Smooth muscle cell of the brain vasculature (primary cell): ENCODE measurements at regions not wholly inside any gene's neighbourhood (a gene's known extent, or its start where the extent isn't known, plus 50 kb on each side); places are given as distances from the start of the nearest gene placed in this dataset.

Experiments used
- DNase-seq: peaks from one replicate; pipeline ENCODE4 v3.0.0-alpha.2; 2012; ENCODE audit warnings: low read depth, low spot score

DNA sequence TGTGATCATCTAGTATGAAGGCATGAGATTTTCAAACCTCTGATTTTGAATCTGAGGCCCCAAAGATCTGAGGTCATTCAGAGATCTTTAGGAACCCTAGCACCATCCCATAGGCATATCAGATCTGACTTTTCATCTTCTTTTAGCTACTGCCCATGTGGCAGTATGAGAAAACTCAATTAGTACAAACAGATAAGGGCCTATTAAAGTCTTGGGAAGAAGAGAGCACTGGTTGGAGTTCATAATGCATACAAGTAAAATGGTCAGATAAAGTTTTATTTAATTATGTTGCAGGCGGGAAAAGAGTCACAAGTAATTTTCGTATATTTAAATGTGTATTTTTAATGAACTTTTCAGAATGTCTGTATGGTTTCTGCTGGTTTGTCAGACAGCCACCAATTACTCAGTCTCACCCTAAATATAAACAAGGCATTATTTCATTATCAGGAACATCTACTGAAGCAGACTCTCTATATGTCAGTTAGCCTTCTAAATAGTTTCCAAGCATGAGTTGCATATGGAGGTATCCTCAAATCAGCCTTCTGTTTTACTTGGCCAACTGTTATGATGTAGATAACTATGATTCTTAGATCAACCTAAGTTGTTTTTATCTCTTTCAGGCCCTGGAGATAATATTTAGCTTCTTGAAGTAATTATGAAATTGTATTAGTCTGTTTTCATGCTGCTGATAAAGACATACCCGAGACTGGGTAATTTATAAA lies 340.3 kb upstream of the TBC1D5 start:
- DNase-seq, result no peak

DNA sequence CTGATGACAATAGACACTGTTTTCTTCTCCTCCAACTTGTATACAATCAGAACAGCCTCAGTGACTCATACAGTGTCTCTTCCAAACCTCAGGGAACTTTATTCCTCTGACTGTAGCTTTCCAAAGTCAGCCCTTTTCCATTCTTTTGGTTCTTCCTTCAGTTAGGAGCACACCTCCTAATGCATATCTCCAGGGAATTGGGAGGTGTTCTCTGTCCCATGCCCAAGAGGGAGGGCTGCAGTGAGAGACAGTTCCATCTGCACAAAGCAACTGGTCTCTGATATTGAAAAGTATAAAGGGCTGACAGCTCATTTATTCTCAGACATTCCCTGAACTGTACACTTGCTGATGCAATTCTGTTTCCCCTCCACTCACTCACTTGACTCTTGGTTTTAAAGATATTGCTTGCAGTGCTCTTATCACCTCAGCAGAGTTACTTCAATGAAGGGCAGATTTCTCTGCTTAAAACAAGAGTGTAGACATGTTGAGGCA lies 337.8 kb upstream of the TBC1D5 start:
- no peak for DNase-seq

DNA sequence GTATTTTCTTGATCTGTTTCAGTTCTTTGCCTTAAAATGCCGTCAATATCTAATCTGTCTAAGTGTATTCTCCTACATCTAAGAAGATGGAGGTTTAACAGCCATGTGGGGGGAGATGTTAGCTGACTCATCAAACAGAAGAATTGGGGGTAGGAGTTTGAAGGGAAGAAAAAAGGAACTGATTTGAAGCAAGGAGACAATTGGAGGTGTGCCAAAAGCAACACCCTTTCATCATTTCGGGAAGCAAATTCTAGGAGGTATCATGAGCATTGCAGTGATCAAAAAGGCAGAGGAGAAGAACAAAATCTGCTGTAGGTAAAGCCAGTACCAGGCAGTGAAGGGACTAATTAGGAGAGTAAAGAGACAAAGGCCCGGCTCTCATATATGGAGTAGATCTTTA lies 337.3 kb upstream of the TBC1D5 start:
- DNase-seq, result no peak

DNA sequence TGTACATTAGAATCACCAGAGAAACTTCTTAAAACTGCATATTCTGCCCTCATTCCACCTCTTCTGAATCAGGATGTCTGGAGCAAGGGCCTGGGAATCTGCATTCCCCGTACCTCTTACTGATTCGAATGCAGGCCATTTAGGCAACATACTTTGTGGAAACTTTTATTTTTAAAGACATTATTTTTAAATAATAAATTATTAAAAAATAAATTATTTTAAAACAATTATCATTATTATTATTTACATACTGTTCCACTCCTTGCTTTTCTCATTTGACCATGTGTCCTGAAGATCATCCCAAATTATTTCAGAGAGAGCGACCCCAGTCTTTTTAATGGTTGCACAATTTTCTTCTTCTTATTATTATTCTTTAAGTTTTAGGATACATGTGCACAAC lies 336.6 kb upstream of the TBC1D5 start:
- DNase-seq, result no peak

DNA sequence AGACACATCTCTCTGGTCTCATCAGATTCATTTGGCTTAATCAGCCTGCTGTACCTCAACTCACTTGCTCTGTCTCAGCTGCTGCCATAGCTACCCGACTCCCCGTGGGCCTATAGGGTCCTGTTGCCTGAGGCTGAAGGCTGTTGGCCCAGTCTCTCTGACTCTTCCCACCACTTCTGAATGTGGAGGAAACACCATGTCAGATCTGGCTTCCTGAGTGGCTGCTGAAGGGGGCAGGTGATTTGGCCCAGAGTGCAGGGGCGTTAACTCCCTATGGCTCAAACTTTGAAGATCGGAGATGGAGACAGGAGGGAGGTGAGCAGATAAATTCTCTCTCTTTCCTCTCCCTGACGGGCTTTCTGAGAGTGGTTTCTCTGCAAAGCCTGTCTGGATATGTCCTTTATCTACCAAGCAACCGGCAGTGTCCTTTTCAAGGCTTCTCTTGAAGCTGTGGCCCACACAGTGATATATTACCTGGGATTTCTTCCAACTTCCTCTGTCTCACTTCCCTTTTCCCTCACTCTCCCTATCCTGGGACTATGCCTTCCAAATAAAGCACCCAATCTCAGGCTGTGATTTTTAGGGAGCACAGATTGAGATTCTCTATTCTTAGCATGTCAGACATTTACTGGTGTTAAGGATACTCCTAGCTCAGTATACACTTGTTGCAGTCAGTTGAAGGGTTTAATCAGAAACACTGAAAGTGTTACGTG lies 334.9 kb upstream of the TBC1D5 start:
- DNase-seq, result no peak

DNA sequence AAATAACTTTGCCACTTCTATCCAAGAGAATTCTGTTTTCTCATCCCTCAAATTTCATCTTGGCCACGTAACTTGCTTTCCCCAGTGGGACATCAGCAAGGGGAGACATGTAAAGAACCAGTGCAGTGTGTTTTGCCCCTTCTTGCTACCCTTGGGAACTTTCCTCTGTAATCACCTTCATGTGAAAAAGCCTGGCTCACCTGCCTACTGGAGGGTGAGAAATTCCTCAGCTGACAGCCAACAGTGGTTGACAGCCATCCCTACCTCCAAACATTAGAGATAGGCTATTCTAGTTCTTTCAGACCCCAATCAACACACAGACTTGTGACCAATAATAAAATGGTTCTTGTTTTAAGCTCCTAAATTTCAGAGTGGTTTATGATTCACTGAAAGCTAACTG lies 333.9 kb upstream of the TBC1D5 start:
- DNase-seq, result no peak

DNA sequence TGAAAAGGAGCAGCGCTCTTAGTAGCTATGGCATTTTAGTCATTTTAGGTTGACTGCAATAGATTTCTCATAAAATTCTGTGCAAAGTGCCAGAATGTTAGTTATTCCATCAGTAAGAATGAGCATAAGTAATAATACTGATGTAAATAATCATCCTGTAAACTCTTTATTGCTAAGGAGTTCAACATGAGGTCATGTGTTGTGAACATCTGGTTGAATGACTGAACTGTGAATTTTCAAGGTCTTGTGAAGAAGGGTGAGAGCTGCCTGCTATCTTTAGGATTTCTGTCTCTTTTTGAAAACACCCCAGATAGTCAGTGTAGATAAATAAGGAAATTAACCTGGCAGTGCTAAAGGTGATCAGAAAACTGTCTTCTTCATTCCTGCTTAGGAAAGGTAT lies 333.4 kb upstream of the TBC1D5 start:
- DNase-seq, result no peak

DNA sequence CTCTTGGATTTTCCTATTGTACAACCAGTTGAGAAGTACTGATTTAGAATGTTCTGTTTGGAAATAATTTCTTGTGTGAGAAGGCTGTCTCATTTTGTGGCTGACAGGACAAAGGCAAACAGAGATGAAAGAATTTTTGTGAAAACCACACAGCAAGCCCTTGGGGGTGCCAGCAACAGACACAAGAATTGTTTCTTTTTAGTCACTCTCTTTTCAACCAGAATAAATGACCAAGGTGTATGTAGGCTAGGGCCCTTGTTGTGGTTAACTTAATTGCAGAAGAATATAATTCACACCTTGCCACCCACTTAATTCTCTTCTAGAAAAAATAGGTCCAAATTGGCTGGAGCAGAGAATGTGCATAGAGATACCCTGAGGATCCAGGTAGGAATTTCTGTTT lies 329.4 kb upstream of the TBC1D5 start:
- no peak for DNase-seq

DNA sequence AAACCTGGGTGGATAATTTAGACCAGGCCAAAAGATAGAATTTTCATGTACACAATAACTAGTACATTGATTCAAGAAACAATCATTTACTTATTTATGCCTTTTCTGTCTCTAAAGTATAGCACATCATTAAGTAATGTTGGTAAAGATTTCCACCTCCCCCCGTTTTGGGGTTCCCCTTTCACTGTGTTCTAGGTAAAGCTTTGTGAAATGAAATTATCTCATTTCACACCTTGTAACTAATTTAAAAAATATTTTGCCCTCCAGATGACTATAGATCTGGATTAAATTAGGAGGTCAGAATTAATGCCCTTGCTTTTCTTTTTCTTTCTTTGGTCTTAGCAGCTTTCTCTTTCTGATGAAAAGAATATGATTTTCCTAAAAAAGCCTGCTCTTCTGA lies 328.5 kb upstream of the TBC1D5 start:
- no peak for DNase-seq

DNA sequence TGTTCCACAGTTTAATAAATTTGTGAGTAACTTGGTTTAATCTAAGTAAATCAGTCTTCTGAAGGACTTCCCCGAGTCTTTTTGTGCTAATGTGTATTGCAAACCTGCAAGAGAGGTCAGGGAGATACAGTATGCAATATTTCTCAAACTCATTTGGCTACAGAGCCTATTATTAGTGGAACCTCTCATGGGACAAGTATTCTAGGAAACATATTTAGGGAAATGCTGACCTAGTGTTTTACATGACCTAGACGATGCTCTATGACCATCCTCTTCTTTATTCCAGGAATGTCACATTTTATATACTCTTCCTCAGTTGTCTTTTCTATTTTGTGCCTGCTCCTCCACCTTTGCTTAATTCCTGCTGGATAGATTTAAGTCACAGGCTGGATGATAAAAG lies 327.8 kb upstream of the TBC1D5 start:
- no peak for DNase-seq

DNA sequence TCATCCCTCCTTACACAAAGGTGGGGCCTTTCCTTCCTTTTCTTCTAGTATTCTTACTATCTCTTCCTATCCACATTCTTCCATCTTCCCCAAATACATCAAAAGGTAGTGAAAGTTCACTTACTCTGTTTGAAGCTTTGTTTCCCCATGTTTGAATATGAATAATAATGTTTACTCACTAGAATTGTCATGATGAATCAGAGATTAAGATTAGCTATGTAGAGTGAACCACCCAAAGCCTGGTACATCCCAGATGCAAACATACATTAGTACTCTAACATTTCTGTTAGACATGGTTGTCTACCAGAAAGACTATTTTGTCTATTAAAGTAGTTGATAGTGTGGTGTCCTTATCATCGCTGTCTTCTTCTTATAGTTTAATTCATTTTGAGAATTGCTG lies 327.1 kb upstream of the TBC1D5 start:
- no peak for DNase-seq

DNA sequence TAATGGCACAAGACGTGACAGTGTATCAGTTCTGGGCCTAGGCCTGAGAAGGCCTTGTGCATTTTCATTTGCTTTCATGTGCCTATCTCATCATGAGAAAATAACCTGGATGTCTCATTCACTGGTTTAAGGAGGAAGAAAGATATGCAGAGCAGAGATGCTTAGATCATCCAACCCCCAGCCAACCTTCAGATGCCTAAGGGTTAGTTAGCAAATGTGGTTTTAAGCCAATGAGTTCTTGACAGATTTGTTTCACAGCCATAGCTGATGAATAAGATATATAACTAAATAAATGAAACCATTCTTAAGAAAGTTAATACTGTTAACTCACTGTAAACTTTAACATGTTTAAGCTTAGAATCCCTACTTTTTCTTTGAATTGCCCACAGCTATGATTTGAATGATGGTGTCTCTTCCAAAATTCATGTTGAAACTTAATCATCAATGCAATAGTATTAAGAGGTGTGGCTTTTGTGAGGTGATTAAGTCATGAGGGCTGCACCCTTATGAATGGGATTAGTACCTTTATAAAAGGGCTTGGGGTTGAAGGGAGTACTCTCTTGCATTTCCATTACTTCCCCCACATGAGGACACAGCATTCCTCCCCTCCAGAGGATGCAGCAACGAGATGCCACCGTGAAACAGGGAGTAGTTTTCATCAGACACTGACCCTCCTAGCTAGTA lies 324.6 kb upstream of the TBC1D5 start:
- no peak for DNase-seq

DNA sequence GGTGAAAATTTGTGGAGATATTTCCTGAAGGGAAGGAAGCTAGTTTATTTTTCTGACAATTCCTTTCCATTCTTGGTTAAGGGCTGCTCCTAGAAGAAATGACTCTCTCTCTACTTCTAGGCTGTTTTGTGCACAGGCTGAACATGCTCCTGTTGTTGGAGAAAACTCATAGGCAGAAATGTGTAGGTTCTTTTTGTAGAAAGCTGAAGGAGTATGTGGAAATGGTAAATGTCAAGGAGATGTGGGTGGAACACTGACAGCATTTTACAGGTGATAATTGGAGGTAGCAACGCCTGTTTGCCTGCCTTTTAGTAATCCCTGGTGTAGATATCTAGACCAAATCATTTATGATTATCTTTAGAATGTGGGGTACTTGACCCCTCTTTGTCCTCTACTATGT lies 322.2 kb upstream of the TBC1D5 start:
- DNase-seq, result no peak

DNA sequence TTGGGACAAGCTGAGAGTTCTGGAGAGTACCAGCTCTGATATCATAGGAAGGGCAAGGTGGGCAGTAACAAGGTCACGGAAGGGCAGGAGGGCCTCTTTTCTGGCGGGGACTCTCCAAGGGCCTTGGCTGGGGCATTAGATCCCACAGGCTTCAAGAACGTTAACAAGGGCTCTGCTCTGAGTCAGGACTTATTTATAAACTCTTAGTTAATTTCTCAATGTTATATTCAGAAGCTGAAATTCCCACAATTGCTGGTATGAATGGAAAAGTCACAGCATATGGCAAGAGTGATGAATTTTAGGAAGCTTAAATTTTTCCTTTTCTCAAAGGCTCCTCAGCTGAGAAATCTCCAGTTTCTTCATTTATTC lies 320.2 kb upstream of the TBC1D5 start:
- no peak for DNase-seq

DNA sequence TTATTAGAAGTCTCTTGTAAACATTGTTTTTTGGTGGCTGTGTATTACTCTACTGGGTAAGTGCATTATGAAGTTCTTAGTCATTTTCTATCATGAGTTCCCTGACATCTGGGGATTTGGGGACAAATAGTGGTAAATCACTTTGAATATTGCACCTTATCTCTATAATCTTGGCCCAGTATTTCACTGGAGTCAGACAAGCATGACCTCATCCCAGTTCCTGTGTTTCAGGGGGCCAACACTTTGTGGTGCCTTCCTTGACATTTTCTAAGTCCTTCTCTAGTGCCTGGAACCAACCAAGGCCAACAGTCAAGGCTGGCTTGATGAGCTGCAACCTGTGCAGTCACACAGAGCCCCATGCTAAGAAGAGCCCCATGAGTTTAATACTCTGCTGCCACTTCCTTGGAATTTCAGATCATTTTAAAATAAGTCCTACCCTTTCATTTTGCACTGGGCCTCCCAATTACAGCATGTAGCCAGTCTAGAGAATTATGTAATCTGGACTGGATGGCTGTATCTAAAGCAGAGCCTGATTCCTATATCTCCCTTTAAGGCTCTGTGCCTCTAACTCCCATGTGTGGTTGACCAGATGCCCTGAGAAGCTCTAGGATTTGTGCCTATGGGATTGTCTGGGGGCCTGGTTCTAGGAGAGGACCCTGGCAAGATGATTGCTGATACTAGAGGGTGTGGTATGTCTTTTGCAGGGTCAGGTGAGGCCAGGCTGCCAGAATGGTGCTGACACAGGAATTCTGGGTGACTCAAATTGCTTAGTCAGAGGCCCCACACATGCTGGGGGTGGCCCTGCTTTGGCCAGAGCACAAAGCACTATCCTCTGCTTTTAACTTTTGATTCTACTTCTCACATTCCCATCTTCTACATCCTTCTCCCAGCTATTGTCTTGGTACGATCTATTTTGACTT lies 319.6 kb upstream of the TBC1D5 start:
- peak; percentile 10 for DNase-seq

DNA sequence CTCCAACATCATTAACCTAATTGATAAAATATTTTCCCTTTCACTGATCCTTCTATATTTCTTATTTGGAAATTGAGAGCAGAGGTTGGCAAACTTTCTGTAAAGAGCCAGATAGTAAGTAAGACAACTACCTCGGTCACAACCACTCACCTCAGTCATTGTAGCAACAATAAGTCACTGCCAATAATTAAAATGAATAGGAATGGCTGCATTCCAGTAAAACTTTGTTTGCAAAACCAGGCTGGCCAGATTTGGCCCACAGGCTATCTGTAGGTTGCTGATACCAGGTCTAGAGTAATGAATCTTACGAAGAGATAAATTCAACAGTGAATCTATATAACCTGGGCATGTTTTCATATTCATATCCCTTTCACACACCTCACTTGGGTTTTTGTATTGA lies 316.2 kb upstream of the TBC1D5 start:
- no peak for DNase-seq

DNA sequence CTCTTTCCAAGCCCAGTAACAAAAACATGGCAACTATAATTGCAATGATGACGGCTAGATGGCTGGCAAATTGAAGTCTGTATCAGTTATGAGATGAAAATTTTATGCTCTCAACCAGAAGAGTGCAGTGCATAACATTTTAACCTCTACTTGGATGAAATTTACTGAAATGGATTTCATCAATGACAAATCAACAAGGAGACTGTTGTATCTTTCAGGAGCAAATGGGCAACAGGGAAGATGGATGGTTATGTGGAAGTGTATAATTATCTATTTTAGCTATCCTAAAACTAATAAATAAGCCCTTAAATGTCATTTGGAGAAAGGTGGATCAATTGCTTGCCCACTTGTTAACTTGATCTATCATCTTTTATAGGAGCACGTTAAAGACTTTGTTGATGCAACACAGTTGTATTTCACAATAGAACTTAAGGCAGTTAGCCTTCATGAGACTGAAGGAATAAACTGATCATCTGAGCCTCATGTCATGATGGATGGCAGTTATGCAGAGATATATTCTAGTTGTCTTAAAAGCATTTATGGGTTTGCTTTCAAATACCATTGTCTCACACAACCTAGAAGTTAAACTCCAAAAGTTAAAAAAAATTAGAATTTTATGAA lies 315.1 kb upstream of the TBC1D5 start:
- no peak for DNase-seq

DNA sequence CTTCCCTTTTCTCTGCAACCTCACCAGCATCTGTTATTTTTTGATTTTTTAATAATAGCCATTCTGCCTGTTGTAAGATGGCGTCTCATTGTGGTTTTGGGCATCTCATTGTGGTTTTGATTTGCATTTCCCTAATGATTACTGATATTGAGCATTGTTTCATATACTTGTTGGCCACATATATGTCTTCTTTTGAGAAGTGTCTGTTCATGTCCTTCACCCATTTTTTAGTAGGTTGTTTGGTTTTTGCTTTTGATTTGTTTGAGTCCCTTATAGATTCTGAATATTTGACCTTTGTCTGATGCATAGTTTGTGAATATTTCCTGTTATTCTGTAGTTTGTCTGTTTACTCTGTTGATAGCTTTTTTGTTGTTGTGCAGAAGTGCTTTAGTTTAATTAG lies 312.2 kb upstream of the TBC1D5 start:
- DNase-seq, result no peak

DNA sequence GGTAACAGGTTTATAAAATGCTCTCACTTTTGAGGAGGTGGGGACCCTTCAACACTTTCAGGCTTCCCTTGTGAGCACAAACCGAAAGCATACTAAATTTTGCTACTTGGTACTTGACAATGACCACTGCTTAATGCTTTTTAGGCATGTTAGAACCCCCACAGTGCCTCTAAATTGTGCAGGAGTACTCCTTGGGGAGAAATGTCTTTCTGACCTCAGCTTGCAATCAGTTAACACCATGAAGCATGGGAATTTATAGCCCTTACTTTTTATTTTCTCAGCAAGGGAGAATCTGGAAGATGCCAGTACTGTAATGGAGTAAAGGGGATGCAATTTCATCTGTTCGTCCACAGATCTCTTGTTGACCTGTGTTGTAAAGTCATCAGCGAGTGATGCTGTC lies 308.9 kb upstream of the TBC1D5 start:
- no peak for DNase-seq

DNA sequence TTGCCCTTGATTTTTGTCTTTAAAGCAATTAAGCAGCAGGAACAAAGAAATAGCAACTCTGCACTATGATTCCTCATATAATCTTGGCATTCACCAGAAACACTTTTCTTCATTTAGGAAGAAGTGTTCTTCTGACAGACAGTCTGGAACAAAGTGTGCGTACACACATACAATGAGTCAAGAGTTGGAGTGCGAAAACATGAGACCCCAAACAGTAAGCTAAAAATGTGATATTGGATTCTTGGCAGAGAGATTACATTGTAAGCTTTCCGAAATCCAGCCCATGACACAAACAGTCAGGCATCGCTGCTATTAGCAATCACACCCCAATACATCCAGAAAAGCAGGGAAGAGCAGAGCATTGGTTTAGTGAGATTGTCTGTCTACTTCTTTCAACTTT lies 306.7 kb upstream of the TBC1D5 start:
- no peak for DNase-seq

DNA sequence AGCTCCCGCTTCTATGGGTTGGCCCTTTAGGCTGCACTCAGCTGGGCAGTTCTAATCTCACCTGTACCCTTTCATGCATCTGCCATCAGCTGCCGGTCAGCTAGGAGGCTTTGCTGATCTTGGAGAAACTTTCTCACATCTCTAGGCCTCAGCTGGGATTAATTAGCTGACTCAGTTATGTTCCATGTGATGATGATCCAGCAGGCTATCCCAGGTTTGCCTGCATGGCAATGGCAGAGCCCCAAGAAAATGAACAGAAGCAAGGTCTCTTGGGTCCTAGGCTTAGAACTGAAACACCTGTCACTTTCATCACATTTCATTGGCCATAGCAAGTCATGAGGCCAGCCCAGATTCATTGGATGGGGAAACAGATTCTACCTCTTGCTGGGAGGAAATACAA lies 304.6 kb upstream of the TBC1D5 start:
- no peak for DNase-seq
